ENCODE measurements at regions not wholly inside any gene's neighbourhood (a gene's known extent, or its start where the extent isn't known, plus 50 kb on each side); places are given as distances from the start of the nearest gene placed in this dataset.

GRCh38 chr1:87542697-87543096 is 214.0 kb downstream of the LMO4 start:
- no peaks in the 10 kb centered on the region for H3K79me2 ChIP-seq (ENCODE audit: control insufficient read depth, insufficient read depth, low read length)
- SMC1A ChIA-PET (ENCODE audit: uncharacterized antibody, unreplicated experiment): no interaction called here
- TF ChIP-seq, protein P1, sequence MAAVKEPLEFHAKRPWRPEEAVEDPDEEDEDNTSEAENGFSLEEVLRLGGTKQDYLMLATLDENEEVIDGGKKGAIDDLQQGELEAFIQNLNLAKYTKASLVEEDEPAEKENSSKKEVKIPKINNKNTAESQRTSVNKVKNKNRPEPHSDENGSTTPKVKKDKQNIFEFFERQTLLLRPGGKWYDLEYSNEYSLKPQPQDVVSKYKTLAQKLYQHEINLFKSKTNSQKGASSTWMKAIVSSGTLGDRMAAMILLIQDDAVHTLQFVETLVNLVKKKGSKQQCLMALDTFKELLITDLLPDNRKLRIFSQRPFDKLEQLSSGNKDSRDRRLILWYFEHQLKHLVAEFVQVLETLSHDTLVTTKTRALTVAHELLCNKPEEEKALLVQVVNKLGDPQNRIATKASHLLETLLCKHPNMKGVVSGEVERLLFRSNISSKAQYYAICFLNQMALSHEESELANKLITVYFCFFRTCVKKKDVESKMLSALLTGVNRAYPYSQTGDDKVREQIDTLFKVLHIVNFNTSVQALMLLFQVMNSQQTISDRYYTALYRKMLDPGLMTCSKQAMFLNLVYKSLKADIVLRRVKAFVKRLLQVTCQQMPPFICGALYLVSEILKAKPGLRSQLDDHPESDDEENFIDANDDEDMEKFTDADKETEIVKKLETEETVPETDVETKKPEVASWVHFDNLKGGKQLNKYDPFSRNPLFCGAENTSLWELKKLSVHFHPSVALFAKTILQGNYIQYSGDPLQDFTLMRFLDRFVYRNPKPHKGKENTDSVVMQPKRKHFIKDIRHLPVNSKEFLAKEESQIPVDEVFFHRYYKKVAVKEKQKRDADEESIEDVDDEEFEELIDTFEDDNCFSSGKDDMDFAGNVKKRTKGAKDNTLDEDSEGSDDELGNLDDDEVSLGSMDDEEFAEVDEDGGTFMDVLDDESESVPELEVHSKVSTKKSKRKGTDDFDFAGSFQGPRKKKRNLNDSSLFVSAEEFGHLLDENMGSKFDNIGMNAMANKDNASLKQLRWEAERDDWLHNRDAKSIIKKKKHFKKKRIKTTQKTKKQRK (IDR thresholded peaks at IDR 0.05; ENCODE audit: low read depth, low read length): no peak
- TF ChIP-seq SUPT20H (IDR thresholded peaks at IDR 0.05; ENCODE audit: borderline replicate concordance, control insufficient read depth, low read depth, low read length): no peak
- no peak for TF ChIP-seq CTCF (IDR thresholded peaks at IDR 0.05 in 2 of 3, conservative IDR thresholded peaks at IDR 0.05 in 1 of 3; ENCODE audit: control insufficient read depth in 2 of 3, extremely low read depth in 1 of 3, insufficient read depth in 1 of 3, low read depth in 3 of 3, low read length in 3 of 3)
- TF ChIP-seq IRF5 (IDR thresholded peaks at IDR 0.05; ENCODE audit: borderline replicate concordance): no peak
- no peak for TF ChIP-seq MYB (IDR thresholded peaks at IDR 0.05; ENCODE audit: borderline replicate concordance, low read depth, low read length)
- TF ChIP-seq MEF2B (IDR thresholded peaks at IDR 0.05; ENCODE audit: partially characterized antibody, poor library complexity, severe bottlenecking): no peak
- no TSS peak for BruUV-seq (replicated peaks)
- H3K27ac ChIP-seq (ENCODE audit: control insufficient read depth, insufficient read depth): no peak overlapping the region
- in situ Hi-C loops (cut with MboI) (no loop called here), intact Hi-C loops (cut with micrococcal nuclease; ENCODE audit: unreplicated experiment) (no loop called here)
- ATAC-seq: no peak
- RAD21 ChIA-PET (ENCODE audit: unreplicated experiment): no interaction called here
- CTCF ChIA-PET: no interaction called here
- no peak for FAIRE-seq
- no peaks in the 10 kb centered on the region for H4K20me1 ChIP-seq (ENCODE audit: control insufficient read depth, insufficient read depth)
- peaks cover 1% of the 10 kb centered on the region; the same call in 1 of the 3 replicates for H3K9me3 ChIP-seq (replicated peaks; ENCODE audit: control insufficient read depth, insufficient read depth, low read length)
- no peaks in the 10 kb centered on the region for H3K27me3 ChIP-seq (replicated peaks in 1 of 2; ENCODE audit: control insufficient read depth in 2 of 2, insufficient read depth in 2 of 2, low read length in 1 of 2)
- no peak overlapping the region for H3K4me3 ChIP-seq
- no peaks in the 10 kb centered on the region for H3K36me3 ChIP-seq (ENCODE audit: control insufficient read depth in 2 of 2, insufficient read depth in 2 of 2, low read length in 1 of 2)
- WGBS (ENCODE audit: insufficient coverage, insufficient replicate concordance, low lambda C conversion rate, missing lambda C conversion rate): 76% methylated on average over 2 of the region's 2 CpGs
- POLR2A ChIA-PET: no interaction called here
- DNase-seq (ENCODE audit: low read depth, low spot score): no peak
- no peak overlapping the region for H3K9ac ChIP-seq (ENCODE audit: control insufficient read depth, insufficient read depth, low read length)
- H3K4me1 ChIP-seq (ENCODE audit: control insufficient read depth, insufficient read depth, low read length): no peaks in the 10 kb centered on the region
- H2AFZ ChIP-seq (ENCODE audit: control insufficient read depth, low read depth, low read length): no peak overlapping the region
- H3K4me2 ChIP-seq (ENCODE audit: control insufficient read depth, insufficient read depth): no peak overlapping the region

Data from GM12878 (cell line).